WERI-Rb-1 (cell line): ENCODE measurements at regions not wholly inside any gene's neighbourhood (a gene's known extent, or its start where the extent isn't known, plus 50 kb on each side); places are given as distances from the start of the nearest gene placed in this dataset.
"Not testable (repeated sequence)": the region's sequence is repeated elsewhere in the genome, so short reads cannot be mapped to it uniquely, and the experiment has no call there.

Experiments used
- DNase-seq: peaks from one replicate; pipeline ENCODE4 v3.0.0-alpha.2; 2020
- H3K27ac ChIP-seq: fragments of 250-450 bp; sonication (Bioruptor Pico); 2 replicates; pipeline ENCODE4 v1.5.1; 2020; ENCODE audit warnings: mild to moderate bottlenecking, moderate library complexity
- H3K27me3 ChIP-seq: fragments of 250-450 bp; sonication (Bioruptor Pico); 2 replicates; pipeline ENCODE4 v1.5.1; 2021; ENCODE audit warnings: mild to moderate bottlenecking, low read depth, moderate library complexity; ENCODE audit not compliant: insufficient read depth, severe bottlenecking
- H3K36me3 ChIP-seq: fragments of 250-450 bp; sonication (Bioruptor Pico); 2 replicates; pipeline ENCODE4 v1.5.1; 2020; ENCODE audit warnings: mild to moderate bottlenecking, moderate library complexity
- H3K4me3 ChIP-seq: 2 replicates; pipeline ENCODE4 v1.5.1; 2011; ENCODE audit warnings: low read depth, mild to moderate bottlenecking, control low read depth, low read length
- H3K9me3 ChIP-seq: fragments of 250-450 bp; sonication (Bioruptor Pico); 2 replicates; pipeline ENCODE4 v1.5.1; 2021; ENCODE audit warnings: mild to moderate bottlenecking, moderate library complexity; ENCODE audit not compliant: severe bottlenecking
- CTCF ChIP-seq: IDR thresholded peaks from 2 replicates; pipeline ENCODE4 v1.5.1; 2011; ENCODE audit warnings: low read depth, mild to moderate bottlenecking, control low read depth, inconsistent platforms, low read length

DNA sequence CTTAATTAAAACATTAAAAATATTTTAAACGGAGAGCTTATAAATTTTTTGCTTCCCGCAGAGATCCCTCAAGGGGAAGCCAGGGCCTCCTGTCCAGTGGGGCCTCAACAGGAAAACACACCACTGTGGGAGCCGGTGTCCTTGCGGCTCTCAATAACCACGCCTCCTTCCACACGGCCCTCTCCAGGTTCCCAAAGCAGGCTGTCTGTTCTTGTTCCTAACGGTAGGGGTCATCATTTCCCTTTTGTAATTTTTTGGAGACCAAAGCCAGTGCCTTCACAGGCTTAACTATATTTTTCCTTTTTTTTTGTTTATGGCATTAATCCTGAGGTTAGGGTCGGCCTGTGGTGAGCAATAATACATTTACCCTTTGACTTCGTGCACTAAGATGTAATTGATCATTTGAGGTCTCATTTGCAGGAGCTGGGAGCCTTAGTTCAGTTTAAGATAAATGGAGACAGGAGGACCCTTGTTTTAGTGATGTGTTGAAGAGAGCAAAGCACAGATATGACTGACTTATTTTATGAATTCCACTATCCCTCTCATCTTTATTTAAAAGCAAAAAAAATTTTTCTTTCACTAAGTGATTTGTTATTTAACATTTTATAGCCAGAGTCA lies 77.5 kb upstream of the N4BP1 start:
- H3K36me3 ChIP-seq: no peaks in the 10 kb centered on the region
- peak; percentile 66 for TF ChIP-seq CTCF
- no peak overlapping the region for H3K4me3 ChIP-seq
- peak; percentile 66 for DNase-seq
- no peaks in the 10 kb centered on the region for H3K27me3 ChIP-seq
- H3K9me3 ChIP-seq: no peaks in the 10 kb centered on the region
- H3K27ac ChIP-seq: no peak overlapping the region

GRCh38 chr16:48684148-48684547 lies 74.2 kb upstream of the N4BP1 start:
- no peaks in the 10 kb centered on the region for H3K9me3 ChIP-seq
- H3K27me3 ChIP-seq: no peaks in the 10 kb centered on the region
- H3K4me3 ChIP-seq: no peak overlapping the region
- H3K27ac ChIP-seq: no peak overlapping the region
- TF ChIP-seq CTCF: no peak
- no peaks in the 10 kb centered on the region for H3K36me3 ChIP-seq
- no peak for DNase-seq

DNA sequence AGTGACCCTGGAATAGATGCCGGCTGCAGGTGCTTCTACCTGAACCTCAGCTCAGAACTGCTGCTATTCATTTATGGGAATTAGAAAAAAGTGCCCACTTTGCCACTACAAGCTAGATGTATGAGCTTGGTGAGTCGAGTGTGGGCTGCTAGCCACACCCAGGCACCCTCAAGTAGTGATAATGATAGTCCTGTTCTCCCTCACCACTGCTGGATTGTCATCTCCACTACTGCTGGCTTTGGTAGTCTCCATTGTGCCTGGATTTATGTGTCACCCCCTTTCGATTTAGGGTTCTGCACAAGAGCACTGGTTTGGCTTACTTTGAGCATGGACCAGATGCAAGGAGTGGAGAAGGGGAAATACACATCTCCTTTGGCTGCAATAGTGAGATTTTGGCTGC lies 73.0 kb upstream of the N4BP1 start:
- TF ChIP-seq CTCF: no peak
- Histone ChIP-seq H3K27ac (no peak overlapping the region), H3K27me3 (no peaks in the 10 kb centered on the region), H3K36me3 (no peaks in the 10 kb centered on the region), H3K9me3 (no peaks in the 10 kb centered on the region), H3K4me3 (no peak overlapping the region)
- DNase-seq: no peak

- Histone ChIP-seq H3K4me3 (no peak overlapping the region), H3K36me3 (no peaks in the 10 kb centered on the region), H3K27ac (no peak overlapping the region), H3K9me3 (no peaks in the 10 kb centered on the region), H3K27me3 (no peaks in the 10 kb centered on the region)
- no peak for TF ChIP-seq CTCF
- DNase-seq: no peak
These were observed 71.5 kb upstream of the N4BP1 start for GRCh38 chr16:48681520-48681919.

GRCh38 chr16:48680881-48681280 lies 70.9 kb upstream of the N4BP1 start:
- H3K27me3 ChIP-seq: no peaks in the 10 kb centered on the region
- H3K9me3 ChIP-seq: no peaks in the 10 kb centered on the region
- no peak for DNase-seq
- no peak for TF ChIP-seq CTCF
- H3K27ac ChIP-seq: no peak overlapping the region
- H3K36me3 ChIP-seq: no peaks in the 10 kb centered on the region
- H3K4me3 ChIP-seq: no peak overlapping the region

DNA sequence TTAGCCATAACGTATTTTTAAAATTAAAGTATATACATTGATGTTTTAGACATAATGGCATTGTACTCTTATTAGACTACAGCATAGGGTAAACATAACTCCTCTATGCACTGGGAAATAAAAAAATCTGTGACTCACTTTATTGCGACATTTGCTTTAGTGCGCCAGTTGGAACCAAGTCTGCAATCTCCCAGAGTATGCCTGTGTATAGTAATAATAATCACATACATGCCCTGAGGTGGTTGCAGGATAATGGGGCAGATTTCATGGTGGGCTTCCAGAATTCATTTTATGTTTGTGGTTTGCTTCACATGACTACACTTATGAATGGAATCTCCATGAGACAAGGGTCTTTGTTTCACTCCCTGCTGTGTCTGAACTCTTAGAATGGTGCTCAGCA lies 66.9 kb upstream of the N4BP1 start:
- TF ChIP-seq CTCF: no peak
- no peaks in the 10 kb centered on the region for H3K27me3 ChIP-seq
- H3K36me3 ChIP-seq: no peaks in the 10 kb centered on the region
- no peaks in the 10 kb centered on the region for H3K9me3 ChIP-seq
- no peak overlapping the region for H3K27ac ChIP-seq
- no peak overlapping the region for H3K4me3 ChIP-seq
- no peak for DNase-seq

- not testable (repeated sequence) for H3K27ac ChIP-seq, DNase-seq, H3K27me3 ChIP-seq, H3K4me3 ChIP-seq, H3K36me3 ChIP-seq, H3K9me3 ChIP-seq
These were observed 58.2 kb upstream of the N4BP1 start for GRCh38 chr16:48668184-48668583.
